ENCODE measurements at regions not wholly inside any gene's neighbourhood (a gene's known extent, or its start where the extent isn't known, plus 50 kb on each side); places are given as distances from the start of the nearest gene placed in this dataset.

- peak; percentile 24 for DNase-seq (ENCODE audit: low read depth)
- no peak overlapping the region for H3K4me3 ChIP-seq (ENCODE audit: low read length)
- TF ChIP-seq CTCF (conservative IDR thresholded peaks at IDR 0.05; ENCODE audit: low read depth, low read length), result no peak
Observed at GRCh38 chr2:23131066-23131575, 253.9 kb upstream of the KLHL29 start.

GRCh38 chr2:23132000-23132399, 253.0 kb upstream of the KLHL29 start:
- no peak overlapping the region for H3K4me3 ChIP-seq (ENCODE audit: low read length)
- no peak for TF ChIP-seq CTCF (conservative IDR thresholded peaks at IDR 0.05; ENCODE audit: low read depth, low read length)
- DNase-seq (ENCODE audit: low read depth), result no peak

- no peak for TF ChIP-seq CTCF (conservative IDR thresholded peaks at IDR 0.05; ENCODE audit: low read depth, low read length)
- no peak overlapping the region for H3K4me3 ChIP-seq (ENCODE audit: low read length)
- no peak for DNase-seq (ENCODE audit: low read depth)
Observed at GRCh38 chr2:23132823-23133595, 252.0 kb upstream of the KLHL29 start.

- DNase-seq (ENCODE audit: low read depth), result no peak
- TF ChIP-seq CTCF (conservative IDR thresholded peaks at IDR 0.05; ENCODE audit: low read depth, low read length), result no peak
- H3K4me3 ChIP-seq (ENCODE audit: low read length), result no peak overlapping the region
Observed at GRCh38 chr2:23134726-23135125, 250.3 kb upstream of the KLHL29 start.

- no peak overlapping the region for H3K4me3 ChIP-seq (ENCODE audit: low read length)
- no peak for TF ChIP-seq CTCF (conservative IDR thresholded peaks at IDR 0.05; ENCODE audit: low read depth, low read length)
- peak; percentile 62 for DNase-seq (ENCODE audit: low read depth)
Observed at GRCh38 chr2:23135481-23136100, 249.4 kb upstream of the KLHL29 start.

GRCh38 chr2:23137166-23137565, 247.8 kb upstream of the KLHL29 start:
- no peak overlapping the region for H3K4me3 ChIP-seq (ENCODE audit: low read length)
- no peak for TF ChIP-seq CTCF (conservative IDR thresholded peaks at IDR 0.05; ENCODE audit: low read depth, low read length)
- no peak for DNase-seq (ENCODE audit: low read depth)

GRCh38 chr2:23138701-23139100, 246.3 kb upstream of the KLHL29 start:
- DNase-seq (ENCODE audit: low read depth), result no peak
- TF ChIP-seq CTCF (conservative IDR thresholded peaks at IDR 0.05; ENCODE audit: low read depth, low read length), result no peak
- H3K4me3 ChIP-seq (ENCODE audit: low read length), result no peak overlapping the region

Measured in retinal pigment epithelial cell (primary cell).